ENCODE measurements at regions not wholly inside any gene's neighbourhood (a gene's known extent, or its start where the extent isn't known, plus 50 kb on each side); places are given as distances from the start of the nearest gene placed in this dataset.

DNA sequence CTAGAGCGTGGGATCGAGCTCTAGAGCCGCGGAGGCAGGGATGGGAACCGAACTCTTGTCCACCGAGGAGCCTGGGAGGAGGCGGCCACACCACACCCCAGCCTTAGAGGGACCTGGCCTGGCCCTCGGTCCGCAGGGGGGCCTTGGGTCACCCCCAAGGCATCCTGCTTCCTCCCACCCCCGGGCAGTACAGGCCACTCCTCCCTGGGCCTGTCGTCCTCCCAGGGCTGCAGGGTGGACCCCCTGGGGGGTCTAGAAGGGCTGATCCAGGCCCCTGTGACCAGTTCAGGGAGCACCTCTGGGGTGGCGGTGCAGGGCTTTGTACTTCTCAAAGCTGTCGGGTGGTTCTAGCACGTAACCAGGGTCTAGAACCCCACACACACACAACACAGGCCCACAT is 79.1 kb upstream of the FBRSL1 start:
- H3K27me3 ChIP-seq (ENCODE audit: insufficient read depth, low read length, poor library complexity, severe bottlenecking): no peaks in the 10 kb centered on the region

DNA sequence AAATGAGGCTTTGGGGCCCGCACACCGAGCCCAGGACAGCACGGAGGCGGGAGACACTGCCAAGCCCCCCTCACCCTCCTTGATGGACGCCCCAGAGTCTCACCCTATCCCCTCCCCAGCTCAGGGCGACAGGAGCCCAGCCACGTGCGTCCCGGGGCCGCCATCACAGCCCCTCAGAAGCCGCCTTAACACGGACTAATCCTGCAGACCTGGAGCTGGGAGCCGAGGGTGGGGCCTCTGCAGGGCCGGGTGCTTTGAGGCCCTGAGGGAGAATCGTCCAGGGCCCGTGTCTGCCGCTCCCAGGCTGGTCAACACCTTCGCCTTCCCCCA is 79.7 kb upstream of the FBRSL1 start:
- Histone ChIP-seq H3K9me3 (ENCODE audit: insufficient read depth, low read depth, low read length) (no peaks in the 10 kb centered on the region), H3K4me3 (ENCODE audit: low read length, poor library complexity, severe bottlenecking) (no peak overlapping the region), H4K20me1 (ENCODE audit: insufficient read depth, low read length, poor library complexity, severe bottlenecking) (no peaks in the 10 kb centered on the region), H3K79me2 (ENCODE audit: insufficient read depth, low read length) (no peaks in the 10 kb centered on the region), H3K9me2 (replicated peaks; ENCODE audit: low read depth, low read length) (no peaks in the 10 kb centered on the region), H3K27me3 (ENCODE audit: insufficient read depth, low read length, poor library complexity, severe bottlenecking) (no peaks in the 10 kb centered on the region), H3K36me3 (ENCODE audit: insufficient read depth, low read length) (no peaks in the 10 kb centered on the region), H3K4me2 (ENCODE audit: low read depth, low read length, poor library complexity, severe bottlenecking) (no peak overlapping the region), H3K9ac (ENCODE audit: low read depth, low read length, poor library complexity, severe bottlenecking) (no peak overlapping the region), H3F3A (ENCODE audit: low read depth) (no peaks in the 10 kb centered on the region), H3K4me1 (ENCODE audit: insufficient read depth, low read length, poor library complexity, severe bottlenecking) (peaks cover 3% of the 10 kb centered on the region), H2AFZ (ENCODE audit: low read length) (no peak overlapping the region)
- TF ChIP-seq EZH2phosphoT487 (IDR thresholded peaks at IDR 0.05; ENCODE audit: borderline replicate concordance): no peak
- TF ChIP-seq, protein P1, sequence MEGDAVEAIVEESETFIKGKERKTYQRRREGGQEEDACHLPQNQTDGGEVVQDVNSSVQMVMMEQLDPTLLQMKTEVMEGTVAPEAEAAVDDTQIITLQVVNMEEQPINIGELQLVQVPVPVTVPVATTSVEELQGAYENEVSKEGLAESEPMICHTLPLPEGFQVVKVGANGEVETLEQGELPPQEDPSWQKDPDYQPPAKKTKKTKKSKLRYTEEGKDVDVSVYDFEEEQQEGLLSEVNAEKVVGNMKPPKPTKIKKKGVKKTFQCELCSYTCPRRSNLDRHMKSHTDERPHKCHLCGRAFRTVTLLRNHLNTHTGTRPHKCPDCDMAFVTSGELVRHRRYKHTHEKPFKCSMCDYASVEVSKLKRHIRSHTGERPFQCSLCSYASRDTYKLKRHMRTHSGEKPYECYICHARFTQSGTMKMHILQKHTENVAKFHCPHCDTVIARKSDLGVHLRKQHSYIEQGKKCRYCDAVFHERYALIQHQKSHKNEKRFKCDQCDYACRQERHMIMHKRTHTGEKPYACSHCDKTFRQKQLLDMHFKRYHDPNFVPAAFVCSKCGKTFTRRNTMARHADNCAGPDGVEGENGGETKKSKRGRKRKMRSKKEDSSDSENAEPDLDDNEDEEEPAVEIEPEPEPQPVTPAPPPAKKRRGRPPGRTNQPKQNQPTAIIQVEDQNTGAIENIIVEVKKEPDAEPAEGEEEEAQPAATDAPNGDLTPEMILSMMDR (conservative IDR thresholded peaks at IDR 0.05; ENCODE audit: low read length): no peak

More for the DNA sequence above, 79.1 kb upstream of the FBRSL1 start:
- Histone ChIP-seq H3K4me1 (ENCODE audit: insufficient read depth, low read length, poor library complexity, severe bottlenecking) (peaks cover 6% of the 10 kb centered on the region), H3K9me3 (ENCODE audit: insufficient read depth, low read depth, low read length) (no peaks in the 10 kb centered on the region), H3K9me2 (replicated peaks; ENCODE audit: low read depth, low read length) (no peaks in the 10 kb centered on the region), H3K79me2 (ENCODE audit: insufficient read depth, low read length) (no peaks in the 10 kb centered on the region), H3F3A (ENCODE audit: low read depth) (no peaks in the 10 kb centered on the region), H4K20me1 (ENCODE audit: insufficient read depth, low read length, poor library complexity, severe bottlenecking) (no peaks in the 10 kb centered on the region), H3K36me3 (ENCODE audit: insufficient read depth, low read length) (no peaks in the 10 kb centered on the region), H3K4me3 (ENCODE audit: low read length, poor library complexity, severe bottlenecking) (no peak overlapping the region), H3K4me2 (ENCODE audit: low read depth, low read length, poor library complexity, severe bottlenecking) (no peak overlapping the region), H2AFZ (ENCODE audit: low read length) (no peak overlapping the region), H3K9ac (ENCODE audit: low read depth, low read length, poor library complexity, severe bottlenecking) (no peak overlapping the region)
- TF ChIP-seq, protein P1 (conservative IDR thresholded peaks at IDR 0.05; ENCODE audit: low read length): no peak
- no peak for TF ChIP-seq EZH2phosphoT487 (IDR thresholded peaks at IDR 0.05; ENCODE audit: borderline replicate concordance)

DNA sequence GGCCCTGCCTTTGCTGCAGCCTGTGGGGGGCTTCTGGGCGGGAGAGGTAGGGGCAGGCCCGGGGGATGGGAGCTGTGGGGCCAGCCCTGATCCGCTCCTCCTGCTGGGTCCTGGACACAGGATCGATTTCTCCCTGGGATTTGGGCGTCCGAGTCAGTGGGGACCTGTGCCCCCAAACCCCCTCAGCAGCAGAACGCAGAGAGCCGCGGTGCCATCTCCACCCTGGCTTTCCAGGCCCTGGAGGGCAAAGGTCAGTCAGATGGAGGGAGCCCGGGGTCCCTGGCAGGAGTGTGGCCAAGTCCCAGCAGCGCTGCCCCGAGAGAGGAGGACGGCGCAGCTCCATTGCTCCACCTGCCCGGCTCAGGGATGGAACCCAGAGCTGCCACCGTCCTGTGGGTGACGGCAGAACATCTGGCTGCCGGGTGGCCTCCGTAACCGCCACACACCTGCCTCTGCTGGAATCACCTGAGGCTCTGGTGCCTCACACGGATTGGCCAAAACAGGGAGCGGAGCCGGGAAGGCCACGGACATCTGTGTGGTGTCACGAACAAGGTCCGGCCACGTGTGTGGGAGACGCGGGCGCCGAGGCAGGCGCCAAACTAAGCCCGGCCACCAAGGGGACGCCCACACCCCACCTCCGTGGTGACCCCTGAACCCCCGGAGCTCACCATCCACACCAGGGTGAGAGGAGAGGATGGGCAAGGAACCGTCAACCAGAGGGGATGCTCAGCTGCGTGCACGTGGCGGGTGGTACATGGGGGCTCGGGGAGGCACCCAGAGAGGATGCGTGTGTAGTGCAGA is 80.3 kb upstream of the FBRSL1 start:
- Histone ChIP-seq H3K9me3 (ENCODE audit: insufficient read depth, low read depth, low read length) (no peaks in the 10 kb centered on the region), H4K20me1 (ENCODE audit: insufficient read depth, low read length, poor library complexity, severe bottlenecking) (no peaks in the 10 kb centered on the region), H3K4me3 (ENCODE audit: low read length, poor library complexity, severe bottlenecking) (no peak overlapping the region), H3K4me1 (ENCODE audit: insufficient read depth, low read length, poor library complexity, severe bottlenecking) (no peaks in the 10 kb centered on the region), H3K9ac (ENCODE audit: low read depth, low read length, poor library complexity, severe bottlenecking) (no peak overlapping the region), H3K4me2 (ENCODE audit: low read depth, low read length, poor library complexity, severe bottlenecking) (no peak overlapping the region), H3K27me3 (ENCODE audit: insufficient read depth, low read length, poor library complexity, severe bottlenecking) (no peaks in the 10 kb centered on the region), H2AFZ (ENCODE audit: low read length) (no peak overlapping the region), H3K9me2 (replicated peaks; ENCODE audit: low read depth, low read length) (no peaks in the 10 kb centered on the region), H3K36me3 (ENCODE audit: insufficient read depth, low read length) (no peaks in the 10 kb centered on the region), H3K79me2 (ENCODE audit: insufficient read depth, low read length) (no peaks in the 10 kb centered on the region), H3F3A (ENCODE audit: low read depth) (no peaks in the 10 kb centered on the region)
- TF ChIP-seq, protein P1 (conservative IDR thresholded peaks at IDR 0.05; ENCODE audit: low read length): no peak
- no peak for TF ChIP-seq EZH2phosphoT487 (IDR thresholded peaks at IDR 0.05; ENCODE audit: borderline replicate concordance)
